ENCODE measurements at regions not wholly inside any gene's neighbourhood (a gene's known extent, or its start where the extent isn't known, plus 50 kb on each side); places are given as distances from the start of the nearest gene placed in this dataset.
A peak's percentile ranks its signal among the peaks of the same experiment; 100 is the strongest.

DNA sequence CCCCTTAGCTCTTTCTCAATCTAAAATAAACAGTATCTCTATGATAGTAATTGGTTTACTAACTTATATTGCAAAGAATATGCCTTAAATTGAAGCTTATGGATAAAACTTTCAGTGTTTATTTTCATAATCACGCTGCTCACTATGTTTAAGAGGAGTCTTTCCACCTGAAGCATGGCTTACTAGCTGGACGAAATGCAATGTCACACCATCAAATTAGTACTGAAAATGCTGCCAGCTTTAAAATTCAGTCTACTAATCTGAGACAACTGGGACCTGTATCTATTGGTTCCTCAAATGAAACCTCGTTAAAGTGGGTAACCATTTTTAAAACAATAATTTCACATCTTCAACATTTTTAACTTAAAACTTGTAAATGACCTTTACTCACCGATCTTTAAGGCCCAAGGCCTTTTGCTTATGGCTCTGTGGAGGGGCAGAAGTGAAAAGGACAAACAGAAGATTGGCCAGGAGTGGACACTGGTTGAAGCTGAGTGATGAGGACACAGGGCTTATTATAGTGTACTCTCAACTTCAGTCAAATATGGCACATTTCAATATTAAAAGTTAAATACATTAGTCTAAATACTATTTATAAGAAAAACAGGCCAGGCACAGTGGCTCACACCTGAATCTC, 212.8 kb upstream of the WSB1 start (continued):
- TF ChIP-seq, protein P1, sequence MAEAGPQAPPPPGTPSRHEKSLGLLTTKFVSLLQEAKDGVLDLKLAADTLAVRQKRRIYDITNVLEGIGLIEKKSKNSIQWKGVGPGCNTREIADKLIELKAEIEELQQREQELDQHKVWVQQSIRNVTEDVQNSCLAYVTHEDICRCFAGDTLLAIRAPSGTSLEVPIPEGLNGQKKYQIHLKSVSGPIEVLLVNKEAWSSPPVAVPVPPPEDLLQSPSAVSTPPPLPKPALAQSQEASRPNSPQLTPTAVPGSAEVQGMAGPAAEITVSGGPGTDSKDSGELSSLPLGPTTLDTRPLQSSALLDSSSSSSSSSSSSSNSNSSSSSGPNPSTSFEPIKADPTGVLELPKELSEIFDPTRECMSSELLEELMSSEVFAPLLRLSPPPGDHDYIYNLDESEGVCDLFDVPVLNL (CRISPR knock-in tag; IDR thresholded peaks at IDR 0.05; ENCODE audit: low read depth): no peak
- no peak for TF ChIP-seq ZBTB1 (CRISPR knock-in tag; IDR thresholded peaks at IDR 0.05; ENCODE audit: borderline replicate concordance, low read depth)
- TF ChIP-seq, protein P2, sequence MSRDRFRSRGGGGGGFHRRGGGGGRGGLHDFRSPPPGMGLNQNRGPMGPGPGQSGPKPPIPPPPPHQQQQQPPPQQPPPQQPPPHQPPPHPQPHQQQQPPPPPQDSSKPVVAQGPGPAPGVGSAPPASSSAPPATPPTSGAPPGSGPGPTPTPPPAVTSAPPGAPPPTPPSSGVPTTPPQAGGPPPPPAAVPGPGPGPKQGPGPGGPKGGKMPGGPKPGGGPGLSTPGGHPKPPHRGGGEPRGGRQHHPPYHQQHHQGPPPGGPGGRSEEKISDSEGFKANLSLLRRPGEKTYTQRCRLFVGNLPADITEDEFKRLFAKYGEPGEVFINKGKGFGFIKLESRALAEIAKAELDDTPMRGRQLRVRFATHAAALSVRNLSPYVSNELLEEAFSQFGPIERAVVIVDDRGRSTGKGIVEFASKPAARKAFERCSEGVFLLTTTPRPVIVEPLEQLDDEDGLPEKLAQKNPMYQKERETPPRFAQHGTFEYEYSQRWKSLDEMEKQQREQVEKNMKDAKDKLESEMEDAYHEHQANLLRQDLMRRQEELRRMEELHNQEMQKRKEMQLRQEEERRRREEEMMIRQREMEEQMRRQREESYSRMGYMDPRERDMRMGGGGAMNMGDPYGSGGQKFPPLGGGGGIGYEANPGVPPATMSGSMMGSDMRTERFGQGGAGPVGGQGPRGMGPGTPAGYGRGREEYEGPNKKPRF (IDR thresholded peaks at IDR 0.05; ENCODE audit: low read depth, low read length): no peak
- peak; percentile 85; the same call in 1 of the 2 replicates for TF ChIP-seq POLR2AphosphoS5 (IDR thresholded peaks at IDR 0.05; ENCODE audit: control insufficient read depth, insufficient read depth, low read depth, low read length)
- TF ChIP-seq, protein P3, sequence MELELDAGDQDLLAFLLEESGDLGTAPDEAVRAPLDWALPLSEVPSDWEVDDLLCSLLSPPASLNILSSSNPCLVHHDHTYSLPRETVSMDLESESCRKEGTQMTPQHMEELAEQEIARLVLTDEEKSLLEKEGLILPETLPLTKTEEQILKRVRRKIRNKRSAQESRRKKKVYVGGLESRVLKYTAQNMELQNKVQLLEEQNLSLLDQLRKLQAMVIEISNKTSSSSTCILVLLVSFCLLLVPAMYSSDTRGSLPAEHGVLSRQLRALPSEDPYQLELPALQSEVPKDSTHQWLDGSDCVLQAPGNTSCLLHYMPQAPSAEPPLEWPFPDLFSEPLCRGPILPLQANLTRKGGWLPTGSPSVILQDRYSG (tag; conservative IDR thresholded peaks at IDR 0.05; ENCODE audit: low read depth): no peak
- no peak for TF ChIP-seq WHSC1 (IDR thresholded peaks at IDR 0.05; ENCODE audit: low read length)
- TF ChIP-seq POLR2G (IDR thresholded peaks at IDR 0.05; ENCODE audit: low read depth, low read length): peak; percentile 48; the same call in 1 of the 2 replicates
- TF ChIP-seq CHD2 (IDR thresholded peaks at IDR 0.05; ENCODE audit: low read depth, low read length): peak; percentile 40
- no peak for TF ChIP-seq ZNF175 (CRISPR knock-in tag; IDR thresholded peaks at IDR 0.05; ENCODE audit: low read depth)
- TF ChIP-seq SP1 (CRISPR knock-in tag; IDR thresholded peaks at IDR 0.05): 0 out of 2 replicates have a peak, but pooled peaks have one; percentile 4
- TF ChIP-seq, protein P4, sequence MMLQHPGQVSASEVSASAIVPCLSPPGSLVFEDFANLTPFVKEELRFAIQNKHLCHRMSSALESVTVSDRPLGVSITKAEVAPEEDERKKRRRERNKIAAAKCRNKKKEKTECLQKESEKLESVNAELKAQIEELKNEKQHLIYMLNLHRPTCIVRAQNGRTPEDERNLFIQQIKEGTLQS (IDR thresholded peaks at IDR 0.05): no peak
- TF ChIP-seq, protein P4 (CRISPR knock-in tag; conservative IDR thresholded peaks at IDR 0.05): peak; percentile 82
- peak in 1 of 2 experiments; percentile 42; a peak in 1 of 4 replicates for TF ChIP-seq SIN3A (IDR thresholded peaks at IDR 0.05; ENCODE audit: borderline replicate concordance in 2 of 2, control insufficient read depth in 1 of 2, low read depth in 2 of 2, low read length in 2 of 2)

Measured in K562 (cell line).